MV-4-11 (cell line): ENCODE measurements at regions not wholly inside any gene's neighbourhood (a gene's known extent, or its start where the extent isn't known, plus 50 kb on each side); places are given as distances from the start of the nearest gene placed in this dataset.
"Not testable (repeated sequence)": the region's sequence is repeated elsewhere in the genome, so short reads cannot be mapped to it uniquely, and the experiment has no call there.

Source experiments
- DNase-seq: peaks from one replicate; lab custom pipeline; 2025; lab: John Stamatoyannopoulos, UW

- DNase-seq = no peak
Observed at GRCh38 chrX:123085311-123085940, 98.7 kb upstream of the GRIA3 start.

- no peak for DNase-seq
Observed at GRCh38 chrX:123086768-123087167, 97.3 kb upstream of the GRIA3 start.

DNA sequence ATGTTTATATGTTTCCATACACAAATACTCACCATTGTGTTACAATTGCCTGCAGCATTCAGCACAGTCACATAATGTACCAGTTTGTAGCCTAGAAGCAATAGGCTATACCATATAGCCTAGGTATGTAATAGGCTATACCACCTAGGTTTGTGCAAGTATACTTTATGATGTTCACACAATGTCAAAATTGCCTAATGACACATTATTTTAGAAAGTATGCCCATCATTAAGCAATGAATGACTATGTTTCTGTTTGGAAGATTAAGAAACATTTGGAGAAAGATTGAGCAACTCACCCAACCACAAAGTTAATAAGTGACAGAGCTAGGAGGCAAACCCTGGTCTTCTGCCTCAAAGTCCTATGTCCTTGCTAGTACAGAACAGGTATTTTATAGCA, 96.8 kb upstream of the GRIA3 start:
- DNase-seq = peak; percentile 79

GRCh38 chrX:123088331-123088730, 95.7 kb upstream of the GRIA3 start:
- no peak for DNase-seq

- peak; percentile 23 for DNase-seq
Observed at GRCh38 chrX:123088930-123089329, 95.1 kb upstream of the GRIA3 start.

DNA sequence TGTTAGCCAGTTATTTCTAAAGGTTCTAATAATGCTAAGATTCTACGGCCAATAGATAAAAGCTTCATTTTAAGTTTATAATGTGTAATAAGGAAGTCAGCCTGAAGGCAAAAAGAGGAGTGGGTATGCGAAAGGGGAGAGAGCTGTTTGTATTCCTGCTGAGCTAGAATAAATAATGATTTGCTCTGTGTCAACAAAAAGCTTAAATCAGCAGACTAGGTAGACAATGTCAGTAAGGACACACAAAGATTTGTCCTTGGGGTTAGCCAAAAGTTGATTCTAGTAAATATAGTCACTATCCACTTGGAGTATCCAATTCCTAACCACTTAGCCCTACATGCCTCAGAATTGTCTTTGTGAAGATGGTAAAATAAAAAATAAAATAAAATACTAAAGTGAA, 90.3 kb upstream of the GRIA3 start:
- DNase-seq = no peak

DNA sequence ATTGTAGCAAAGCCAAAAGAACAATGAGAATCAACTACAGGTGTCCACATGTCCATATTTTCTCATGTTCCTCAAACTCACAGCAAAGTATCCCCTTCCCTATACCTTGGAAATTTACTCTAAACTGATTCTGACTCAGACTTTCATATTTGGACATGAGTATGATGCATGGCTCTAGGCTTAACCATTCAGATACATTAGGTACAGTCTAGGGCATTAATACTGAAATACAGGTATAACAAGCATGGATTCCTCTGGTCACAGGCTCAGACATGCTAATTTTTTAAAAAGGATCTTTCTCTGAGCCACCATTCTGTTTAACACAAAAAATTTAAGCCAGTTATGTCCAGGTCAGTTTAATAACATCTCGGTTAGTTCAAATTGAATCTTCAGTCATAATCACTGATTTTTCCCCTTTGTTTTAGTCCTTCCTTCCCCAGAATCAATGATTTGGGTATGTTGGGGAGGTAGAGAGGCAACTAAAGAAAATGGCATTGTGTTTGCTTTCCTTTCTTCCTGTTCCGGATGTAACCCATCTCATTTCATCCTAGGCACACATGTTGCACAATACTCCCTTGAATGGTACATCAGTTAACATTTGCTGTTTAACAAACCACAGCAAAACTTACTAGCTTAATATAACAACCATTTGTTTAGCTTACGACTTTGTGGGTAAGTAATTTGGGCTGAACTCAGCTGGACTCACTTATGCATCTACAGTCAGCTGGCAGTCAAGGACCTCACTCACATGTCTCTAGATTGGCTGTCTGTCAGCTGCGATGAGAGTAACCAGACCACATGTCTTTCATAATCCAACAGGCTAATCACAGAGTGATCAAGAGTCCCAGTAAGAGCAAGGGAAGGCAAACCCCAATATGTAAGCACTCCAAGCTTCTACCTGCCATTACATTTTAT, 75.3 kb upstream of the GRIA3 start:
- peak; percentile 53 for DNase-seq

- no peak for DNase-seq
Observed at GRCh38 chrX:123121241-123121640, 62.8 kb upstream of the GRIA3 start.

GRCh38 chrX:123129805-123130204, 54.3 kb upstream of the GRIA3 start:
- not testable (repeated sequence) for DNase-seq
